ENCODE measurements at regions not wholly inside any gene's neighbourhood (a gene's known extent, or its start where the extent isn't known, plus 50 kb on each side); places are given as distances from the start of the nearest gene placed in this dataset.

- no peak for DNase-seq (ENCODE audit: low spot score)
These were observed 165.6 kb upstream of the TMCC3 start for GRCh38 chr12:94815958-94816357.

DNA sequence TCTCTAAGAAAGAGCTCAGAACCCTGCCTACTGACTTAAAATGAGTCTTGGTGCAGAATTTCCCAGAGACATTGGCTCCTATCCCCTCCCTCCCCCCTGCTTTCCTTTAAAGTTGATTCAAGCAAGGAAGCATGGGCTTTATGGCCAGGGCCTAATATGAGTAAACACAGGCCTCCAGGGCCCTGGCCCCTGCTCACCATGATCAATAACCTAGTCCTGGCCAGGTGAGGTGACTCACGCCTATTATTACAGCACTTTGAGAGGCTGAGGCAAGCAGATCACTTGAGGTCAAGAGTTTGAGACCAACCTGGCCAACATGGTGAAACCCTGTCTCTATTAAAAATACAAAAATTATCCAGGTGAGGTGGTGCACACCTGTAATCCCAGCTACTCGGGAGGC, 165.1 kb upstream of the TMCC3 start:
- DNase-seq (ENCODE audit: low spot score) = no peak

- DNase-seq (ENCODE audit: low spot score) = no peak
These were observed 163.0 kb upstream of the TMCC3 start for GRCh38 chr12:94813314-94813713.

DNA sequence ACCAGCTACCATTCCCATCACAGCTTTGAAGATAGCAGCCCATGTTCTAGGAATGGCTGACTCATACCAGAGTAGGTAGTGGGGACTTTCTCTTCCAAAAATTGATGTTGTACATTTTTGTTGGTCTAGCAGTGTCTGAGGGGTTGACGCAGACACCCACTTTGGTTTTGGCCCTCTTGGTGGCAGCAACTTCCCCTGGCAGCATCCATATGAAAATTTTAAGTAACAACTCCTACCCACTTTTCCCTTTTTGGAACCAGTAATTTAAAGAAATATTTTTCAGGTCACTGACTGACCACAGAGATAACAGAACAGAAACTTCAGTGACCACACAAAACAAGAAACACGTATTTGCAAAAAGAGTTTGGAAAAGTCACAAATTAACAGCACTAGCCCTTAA, 162.0 kb upstream of the TMCC3 start:
- no peak for DNase-seq (ENCODE audit: low spot score)

GRCh38 chr12:94811611-94812010, 161.3 kb upstream of the TMCC3 start:
- no peak for DNase-seq (ENCODE audit: low spot score)

GRCh38 chr12:94807951-94808350, 157.6 kb upstream of the TMCC3 start:
- DNase-seq (ENCODE audit: low spot score) = no peak

DNA sequence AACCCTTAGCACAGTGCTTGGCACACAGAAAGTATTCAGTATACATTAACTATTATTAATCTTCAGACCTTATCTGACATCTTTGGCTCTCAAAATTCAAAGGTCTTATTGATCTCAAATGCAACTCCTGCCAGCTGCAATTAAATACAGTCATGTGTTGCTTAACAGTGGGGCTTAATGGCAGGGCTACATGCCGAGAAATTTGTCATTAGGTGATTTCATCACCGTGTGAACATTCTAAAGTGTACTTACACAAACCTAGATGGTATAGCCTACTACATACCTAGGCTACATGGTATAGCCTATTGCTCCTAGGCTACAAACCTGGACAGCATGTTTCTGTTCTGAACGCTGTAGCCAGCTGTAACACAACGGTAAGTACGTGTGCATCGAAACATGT, 156.3 kb upstream of the TMCC3 start:
- no peak for DNase-seq (ENCODE audit: low spot score)

DNA sequence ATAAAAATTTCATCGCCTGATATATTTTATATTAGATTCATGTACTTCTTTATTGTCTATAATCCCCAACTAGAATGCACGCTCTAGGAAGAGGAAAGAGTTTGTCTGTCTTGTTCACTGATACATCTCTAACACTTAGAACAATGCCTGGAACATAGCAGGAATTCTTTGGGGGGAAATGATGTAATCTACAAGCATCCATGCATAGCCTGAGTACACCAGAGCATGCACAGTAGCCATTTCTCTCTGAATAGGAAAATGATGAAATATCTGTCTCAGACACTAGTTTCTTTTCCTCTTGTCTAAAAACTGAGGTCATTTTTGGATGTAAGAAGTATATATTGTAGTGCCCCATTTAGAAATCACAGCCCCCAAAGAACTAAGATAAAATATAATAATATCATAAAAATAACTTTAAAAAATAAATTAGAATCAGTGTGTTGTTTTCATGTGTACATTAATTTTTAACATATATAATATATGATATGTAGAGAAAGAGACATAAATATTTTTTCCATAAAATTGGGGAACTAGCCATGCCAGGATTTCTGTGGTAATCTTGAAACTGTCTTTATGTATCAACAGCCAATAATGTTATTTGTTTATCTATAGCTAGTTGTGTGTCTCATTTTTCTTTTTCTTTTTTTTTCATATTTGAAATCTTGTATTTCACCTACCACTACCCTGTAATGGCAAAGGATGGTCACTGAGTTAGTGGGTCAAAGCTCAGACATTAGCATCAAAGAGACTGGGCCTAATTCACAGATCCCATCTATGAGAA, 155.6 kb upstream of the TMCC3 start:
- DNase-seq (ENCODE audit: low spot score) = no peak

DNA sequence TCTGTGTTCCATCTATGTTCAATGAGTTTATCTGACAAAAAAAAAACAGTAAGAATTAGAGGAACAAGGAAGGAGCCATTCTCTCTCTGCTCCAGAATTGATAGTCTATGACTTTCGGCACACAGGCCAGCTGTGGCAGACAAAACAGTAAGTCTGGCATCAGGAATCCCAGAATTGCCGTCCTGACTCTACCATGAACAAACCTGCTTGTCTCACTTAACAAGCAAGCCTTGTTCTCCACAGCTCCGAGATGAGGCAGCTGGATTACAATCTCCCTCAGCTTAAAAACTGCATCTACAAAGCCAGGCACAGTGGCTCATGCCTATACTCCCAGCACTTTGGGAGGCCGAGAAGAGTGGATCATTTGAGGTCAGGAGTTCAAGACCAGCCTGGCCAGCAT, 153.6 kb upstream of the TMCC3 start:
- no peak for DNase-seq (ENCODE audit: low spot score)

GRCh38 chr12:94802796-94803195, 152.4 kb upstream of the TMCC3 start:
- DNase-seq (ENCODE audit: low spot score) = no peak

DNA sequence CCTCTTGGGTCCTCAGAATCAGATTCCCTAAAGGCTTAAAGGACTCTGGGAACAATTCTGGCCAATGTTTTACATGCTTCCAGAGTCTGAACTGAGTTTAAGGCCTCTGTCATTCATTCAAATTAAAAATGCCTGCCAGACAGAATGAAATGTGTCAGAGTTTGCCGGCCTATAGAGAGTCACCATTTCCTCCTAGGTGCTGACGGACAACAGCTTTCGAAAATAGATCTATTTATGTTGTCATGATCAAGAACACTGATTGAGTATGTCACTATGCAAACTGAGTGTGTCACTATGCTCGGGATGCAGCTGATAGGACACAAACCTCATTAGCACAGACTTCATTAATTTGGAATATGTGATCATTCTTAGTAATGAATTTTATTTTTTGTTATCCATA, 151.4 kb upstream of the TMCC3 start:
- no peak for DNase-seq (ENCODE audit: low spot score)

DNA sequence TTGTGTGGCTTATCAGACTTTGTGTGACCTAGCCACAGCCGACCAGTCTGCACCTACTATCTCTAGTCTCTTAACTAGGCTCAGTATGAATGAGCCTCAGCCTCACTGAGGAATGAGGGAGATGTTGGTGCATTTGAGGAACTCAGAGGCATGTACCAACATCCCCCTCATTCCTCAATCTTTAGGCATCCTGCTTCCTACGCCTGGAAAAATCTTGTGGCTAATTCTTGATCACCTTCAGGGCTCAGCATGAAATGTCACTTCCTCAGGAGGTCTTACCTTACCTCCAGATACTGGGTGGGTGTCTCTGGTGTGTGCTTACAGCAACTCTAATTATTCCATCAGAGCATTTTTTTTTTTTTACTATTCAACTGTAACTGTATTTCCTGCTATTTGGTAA, 148.8 kb upstream of the TMCC3 start:
- no peak for DNase-seq (ENCODE audit: low spot score)

GRCh38 chr12:94798113-94798512, 147.8 kb upstream of the TMCC3 start:
- no peak for DNase-seq (ENCODE audit: low spot score)

- no peak for DNase-seq (ENCODE audit: low spot score)
These were observed 145.2 kb upstream of the TMCC3 start for GRCh38 chr12:94795520-94795919.

DNA sequence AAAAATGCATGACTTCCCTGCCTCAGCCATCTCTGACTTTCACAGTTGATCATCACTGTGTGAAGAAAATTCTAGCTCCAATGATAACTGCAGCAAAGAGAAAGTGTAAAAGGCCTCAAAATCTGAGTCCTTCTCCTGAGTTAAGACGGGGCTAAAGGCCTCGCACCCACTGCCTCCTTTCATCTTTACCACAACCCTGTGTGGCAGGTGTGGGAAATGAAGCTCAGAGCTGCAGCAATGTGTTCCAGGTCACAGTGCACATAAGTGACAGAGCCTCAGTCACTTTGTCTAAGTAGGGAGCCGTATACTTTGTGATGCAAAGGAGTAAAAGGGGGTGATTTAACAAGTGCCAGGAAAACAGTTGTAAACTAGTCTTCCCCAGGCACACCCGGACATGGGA, 144.7 kb upstream of the TMCC3 start:
- DNase-seq (ENCODE audit: low spot score) = no peak

GRCh38 chr12:94793191-94793595, 142.8 kb upstream of the TMCC3 start:
- no peak for DNase-seq (ENCODE audit: low spot score)

- DNase-seq (ENCODE audit: low spot score) = no peak
These were observed 142.3 kb upstream of the TMCC3 start for GRCh38 chr12:94792693-94793092.

DNA sequence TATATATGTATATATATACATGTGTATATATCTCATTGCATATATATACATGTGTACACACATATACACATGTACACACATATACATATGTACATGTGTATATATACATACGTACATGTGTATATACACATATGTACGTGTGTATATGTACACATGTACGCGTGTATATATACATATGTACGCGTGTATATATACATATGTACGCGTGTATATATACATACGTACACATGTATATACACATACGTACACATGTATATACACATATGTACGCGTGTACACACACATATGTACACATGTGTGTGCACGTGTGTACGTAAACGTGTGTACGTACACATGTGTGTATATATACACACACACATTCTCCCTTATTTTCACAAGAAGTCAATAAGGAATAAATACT, 141.6 kb upstream of the TMCC3 start:
- no peak for DNase-seq (ENCODE audit: low spot score)

DNA sequence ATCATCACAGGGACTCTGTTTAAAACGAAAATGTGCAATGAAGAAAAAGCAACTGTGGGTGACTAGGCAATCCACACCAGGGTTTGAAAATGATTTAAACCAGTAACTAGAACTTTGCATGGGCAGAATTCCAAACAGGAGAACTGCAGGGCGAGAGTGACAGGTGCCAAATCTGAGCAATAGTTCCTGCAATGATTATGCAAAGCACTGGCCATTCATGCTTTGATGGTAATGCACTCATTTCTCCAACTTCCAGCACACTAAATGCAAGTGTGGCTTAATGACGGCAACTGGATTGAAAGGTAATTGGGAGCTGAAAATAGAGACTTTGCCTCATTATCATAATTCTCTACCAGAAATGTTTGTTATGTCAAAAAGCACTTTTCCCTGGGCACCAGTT, 140.5 kb upstream of the TMCC3 start:
- no peak for DNase-seq (ENCODE audit: low spot score)

GRCh38 chr12:94790370-94790769, 140.0 kb upstream of the TMCC3 start:
- no peak for DNase-seq (ENCODE audit: low spot score)

DNA sequence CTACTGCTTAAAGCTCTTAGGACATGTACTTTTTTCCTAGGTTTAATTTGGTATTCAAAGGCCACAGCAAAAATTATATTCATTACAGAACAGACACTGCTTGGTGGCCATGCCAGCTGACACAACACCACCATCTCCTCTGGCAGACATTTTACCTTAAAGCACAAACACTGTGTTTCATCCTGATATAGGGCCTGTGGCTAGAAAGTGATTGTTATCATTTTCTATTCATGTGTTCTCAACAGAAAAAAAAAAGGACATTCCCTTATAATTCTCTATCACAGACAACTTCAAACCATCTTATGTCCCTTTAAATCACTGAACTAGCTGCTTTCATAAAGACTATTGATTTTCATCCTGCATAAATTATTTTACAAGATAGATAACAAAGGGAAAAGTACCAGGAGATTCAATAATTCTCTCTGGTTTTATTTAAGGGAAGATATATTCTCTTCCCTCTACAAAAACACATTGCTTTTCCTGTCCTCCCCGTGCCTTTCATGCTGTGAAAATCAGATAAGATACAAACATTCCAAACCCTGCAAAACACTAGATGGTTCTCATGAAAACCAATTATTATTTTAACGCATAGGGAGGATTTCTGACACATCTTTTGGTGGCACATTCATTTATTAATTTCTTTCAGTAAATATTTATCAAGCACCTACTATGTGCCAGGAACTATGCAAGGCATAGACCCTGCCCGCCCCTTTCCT, 139.3 kb upstream of the TMCC3 start:
- no peak for DNase-seq (ENCODE audit: low spot score)

DNA sequence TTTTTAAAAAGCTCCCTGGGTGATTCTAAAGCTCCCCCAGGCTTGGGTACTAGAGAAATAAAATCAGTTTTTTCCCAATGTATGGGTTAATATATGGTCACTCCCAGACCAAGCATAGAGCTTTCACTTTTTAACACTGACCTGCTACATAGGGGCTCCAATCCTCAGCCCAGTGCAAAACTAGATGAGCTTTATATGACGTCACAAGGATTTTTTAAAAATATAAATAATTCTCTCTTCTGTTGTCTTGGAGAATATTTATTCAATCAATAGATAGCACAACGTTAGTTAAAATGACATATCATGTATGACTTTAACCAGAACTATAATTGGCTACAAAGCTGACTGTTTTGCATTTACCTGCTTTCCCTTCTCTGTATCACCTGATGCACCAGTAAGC, 137.9 kb upstream of the TMCC3 start:
- DNase-seq (ENCODE audit: low spot score) = no peak

DNA sequence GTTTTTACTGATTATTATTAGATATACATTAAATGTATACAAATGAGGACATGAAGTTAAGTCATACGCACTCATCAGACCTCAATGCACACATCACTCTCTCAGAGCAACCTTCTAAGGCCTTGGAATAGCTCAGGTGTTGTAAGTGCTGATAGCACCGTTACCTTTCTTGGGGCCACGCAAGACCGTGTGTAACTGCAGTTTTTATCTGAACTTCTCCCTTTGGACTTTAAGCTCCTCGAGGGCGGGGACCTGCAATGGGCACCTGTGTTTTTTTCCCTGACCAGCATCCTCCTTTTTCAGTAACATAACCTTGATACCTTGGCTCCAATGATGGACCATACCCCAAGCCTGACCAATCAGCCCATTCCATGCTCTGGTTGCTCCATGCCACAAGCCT, 136.5 kb upstream of the TMCC3 start:
- no peak for DNase-seq (ENCODE audit: low spot score)

GRCh38 chr12:94783862-94784261, 133.5 kb upstream of the TMCC3 start:
- DNase-seq (ENCODE audit: low spot score) = no peak

All from ecto neural progenitor cell (in vitro differentiated cells).